Loucy (cell line): ENCODE measurements at regions not wholly inside any gene's neighbourhood (a gene's known extent, or its start where the extent isn't known, plus 50 kb on each side); places are given as distances from the start of the nearest gene placed in this dataset.

Source experiments
- H2AFZ ChIP-seq: fragments of 200-600 bp; sonication (generic); 2 replicates; pipeline ENCODE4 v1.6.0; 2016; ENCODE audit warnings: antibody characterized with exemption, mild to moderate bottlenecking, low read length, moderate library complexity
- H3F3A ChIP-seq: fragments of 200-600 bp; 2 replicates; pipeline ENCODE4 v1.6.0; 2016; ENCODE audit warnings: antibody characterized with exemption, low read depth, mild to moderate bottlenecking
- H3K27me3 ChIP-seq: fragments of 200-600 bp; sonication (generic); 2 replicates; pipeline ENCODE4 v1.6.1; 2014; ENCODE audit warnings: low read length, mild to moderate bottlenecking; ENCODE audit not compliant: insufficient read depth, poor library complexity, severe bottlenecking
- H3K36me3 ChIP-seq: fragments of 200-600 bp; sonication (generic); 2 replicates; pipeline ENCODE4 v1.6.1; 2016; ENCODE audit warnings: low read length; ENCODE audit not compliant: insufficient read depth
- H3K4me1 ChIP-seq: fragments of 200-600 bp; sonication (generic); 2 replicates; pipeline ENCODE4 v1.5.1; 2014; ENCODE audit warnings: low read length, mild to moderate bottlenecking; ENCODE audit not compliant: insufficient read depth, poor library complexity, severe bottlenecking
- H3K4me2 ChIP-seq: fragments of 200-600 bp; sonication (generic); 2 replicates; pipeline ENCODE4 v1.6.0; 2014; ENCODE audit warnings: antibody characterized with exemption, low read length, low read depth, mild to moderate bottlenecking; ENCODE audit not compliant: poor library complexity, severe bottlenecking
- H3K4me3 ChIP-seq: fragments of 200-600 bp; sonication (generic); 2 replicates; pipeline ENCODE4 v1.5.1; 2014; ENCODE audit warnings: low read length, mild to moderate bottlenecking, mixed read lengths; ENCODE audit not compliant: poor library complexity, severe bottlenecking
- H3K79me2 ChIP-seq: fragments of 200-600 bp; sonication (generic); 2 replicates; pipeline ENCODE4 v1.6.1; 2014; ENCODE audit warnings: low read length; ENCODE audit not compliant: insufficient read depth
- H3K9ac ChIP-seq: fragments of 200-600 bp; sonication (generic); 2 replicates; pipeline ENCODE4 v1.6.0; 2014; ENCODE audit warnings: mild to moderate bottlenecking, low read depth, low read length, moderate library complexity; ENCODE audit not compliant: poor library complexity, severe bottlenecking
- H3K9me2 ChIP-seq: fragments of 200-600 bp; sonication (generic); replicated peaks from 2 replicates; pipeline ENCODE4 v1.6.1; 2016; ENCODE audit warnings: low read depth, low read length, mixed read lengths
- H3K9me3 ChIP-seq: fragments of 200-600 bp; sonication (generic); 2 replicates; pipeline ENCODE4 v1.6.1; 2014; ENCODE audit warnings: mild to moderate bottlenecking, antibody characterized with exemption, low read length, low read depth; ENCODE audit not compliant: insufficient read depth
- H4K20me1 ChIP-seq: fragments of 200-600 bp; sonication (generic); 2 replicates; pipeline ENCODE4 v1.6.0; 2014; ENCODE audit warnings: antibody characterized with exemption, low read length, mild to moderate bottlenecking; ENCODE audit not compliant: insufficient read depth, poor library complexity, severe bottlenecking
- EZH2phosphoT487 ChIP-seq: fragments of 200-600 bp; IDR thresholded peaks from 2 replicates; pipeline ENCODE4 v1.6.1; 2018; ENCODE audit warnings: antibody characterized with exemption, mild to moderate bottlenecking, moderate library complexity, borderline replicate concordance
- TF ChIP-seq, protein P1 (sequence below): fragments of 200-600 bp; sonication (generic); conservative IDR thresholded peaks from 2 replicates; pipeline ENCODE4 v1.5.1; 2014; ENCODE audit warnings: mild to moderate bottlenecking, antibody characterized with exemption, low read length

DNA sequence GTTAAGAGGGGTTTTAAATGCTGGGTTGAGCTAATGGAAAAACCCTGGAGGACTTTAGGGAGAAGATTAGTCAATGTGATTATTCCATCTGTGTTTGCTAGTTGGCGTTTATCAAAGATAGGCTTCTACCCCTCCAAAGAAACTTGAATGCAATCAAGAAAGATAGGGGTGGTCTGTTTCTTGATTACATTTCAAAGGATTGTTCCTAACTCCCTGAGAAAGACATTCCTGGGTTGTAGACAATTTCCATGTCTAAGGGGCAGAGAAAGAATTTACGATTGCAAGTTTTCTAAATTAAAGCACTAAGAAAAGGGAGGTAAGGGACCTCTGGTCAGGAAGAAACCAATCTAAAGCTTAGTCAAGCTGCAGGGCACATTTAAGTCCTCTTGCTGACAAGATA is 2268.7 kb downstream of the LRRC4C start:
- no peaks in the 10 kb centered on the region for H3K9me3 ChIP-seq
- no peaks in the 10 kb centered on the region for H3K36me3 ChIP-seq
- no peaks in the 10 kb centered on the region for H3F3A ChIP-seq
- H4K20me1 ChIP-seq, result no peaks in the 10 kb centered on the region
- H3K9me2 ChIP-seq, result no peaks in the 10 kb centered on the region
- H3K4me1 ChIP-seq, result no peaks in the 10 kb centered on the region
- H3K4me3 ChIP-seq, result no peak overlapping the region
- H2AFZ ChIP-seq, result no peak overlapping the region
- TF ChIP-seq, protein P1, sequence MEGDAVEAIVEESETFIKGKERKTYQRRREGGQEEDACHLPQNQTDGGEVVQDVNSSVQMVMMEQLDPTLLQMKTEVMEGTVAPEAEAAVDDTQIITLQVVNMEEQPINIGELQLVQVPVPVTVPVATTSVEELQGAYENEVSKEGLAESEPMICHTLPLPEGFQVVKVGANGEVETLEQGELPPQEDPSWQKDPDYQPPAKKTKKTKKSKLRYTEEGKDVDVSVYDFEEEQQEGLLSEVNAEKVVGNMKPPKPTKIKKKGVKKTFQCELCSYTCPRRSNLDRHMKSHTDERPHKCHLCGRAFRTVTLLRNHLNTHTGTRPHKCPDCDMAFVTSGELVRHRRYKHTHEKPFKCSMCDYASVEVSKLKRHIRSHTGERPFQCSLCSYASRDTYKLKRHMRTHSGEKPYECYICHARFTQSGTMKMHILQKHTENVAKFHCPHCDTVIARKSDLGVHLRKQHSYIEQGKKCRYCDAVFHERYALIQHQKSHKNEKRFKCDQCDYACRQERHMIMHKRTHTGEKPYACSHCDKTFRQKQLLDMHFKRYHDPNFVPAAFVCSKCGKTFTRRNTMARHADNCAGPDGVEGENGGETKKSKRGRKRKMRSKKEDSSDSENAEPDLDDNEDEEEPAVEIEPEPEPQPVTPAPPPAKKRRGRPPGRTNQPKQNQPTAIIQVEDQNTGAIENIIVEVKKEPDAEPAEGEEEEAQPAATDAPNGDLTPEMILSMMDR, result no peak
- TF ChIP-seq EZH2phosphoT487, result no peak
- no peak overlapping the region for H3K4me2 ChIP-seq
- no peaks in the 10 kb centered on the region for H3K79me2 ChIP-seq
- no peaks in the 10 kb centered on the region for H3K27me3 ChIP-seq
- H3K9ac ChIP-seq, result no peak overlapping the region

DNA sequence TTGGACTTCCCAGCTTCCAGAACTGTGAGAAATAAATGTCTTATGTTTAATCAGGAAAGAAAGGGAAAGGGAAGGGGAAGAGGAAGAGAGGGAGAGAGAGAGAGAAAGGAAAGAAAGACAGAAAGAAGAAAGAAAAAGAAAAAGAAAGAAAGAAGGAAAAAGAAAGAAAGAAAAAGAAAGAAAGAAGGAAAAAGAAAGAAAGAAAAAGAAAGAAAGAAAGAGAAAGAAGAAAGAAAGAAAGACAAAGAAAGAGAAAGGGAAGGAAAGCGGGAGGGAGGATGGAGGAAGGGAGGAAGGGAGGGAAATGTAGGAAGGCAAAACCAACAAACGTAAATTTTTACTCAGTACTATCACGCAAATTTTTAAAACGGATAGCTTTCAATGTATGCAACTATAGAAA is 2281.8 kb downstream of the LRRC4C start:
- no peaks in the 10 kb centered on the region for H3K9me2 ChIP-seq
- H2AFZ ChIP-seq, result no peak overlapping the region
- no peak overlapping the region for H3K4me2 ChIP-seq
- no peaks in the 10 kb centered on the region for H3K9me3 ChIP-seq
- H3K4me1 ChIP-seq, result no peaks in the 10 kb centered on the region
- H3K4me3 ChIP-seq, result no peak overlapping the region
- no peaks in the 10 kb centered on the region for H4K20me1 ChIP-seq
- TF ChIP-seq EZH2phosphoT487, result no peak
- H3K9ac ChIP-seq, result no peak overlapping the region
- H3K36me3 ChIP-seq, result no peaks in the 10 kb centered on the region
- no peaks in the 10 kb centered on the region for H3F3A ChIP-seq
- H3K27me3 ChIP-seq, result no peaks in the 10 kb centered on the region
- H3K79me2 ChIP-seq, result no peaks in the 10 kb centered on the region

DNA sequence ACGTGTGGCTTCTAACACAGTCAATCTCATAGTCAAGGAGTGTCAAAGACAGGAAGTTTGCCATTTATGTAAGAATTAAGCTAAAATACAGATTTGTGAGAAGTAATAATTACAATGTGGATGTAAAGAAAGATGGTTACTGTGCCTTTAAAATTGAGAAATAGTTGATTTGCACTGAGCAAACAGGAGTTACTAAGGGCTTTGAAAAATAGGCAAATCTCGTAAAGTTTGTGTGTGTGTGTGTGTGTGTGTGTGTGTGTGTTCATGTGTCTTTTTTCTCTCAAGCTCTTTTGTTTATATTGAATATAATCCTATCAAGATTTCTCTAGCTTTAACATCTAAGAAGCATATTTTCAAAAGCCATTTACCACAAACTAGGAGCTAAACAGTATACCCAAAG is 2284.5 kb downstream of the LRRC4C start:
- H3K9ac ChIP-seq, result no peak overlapping the region
- no peak overlapping the region for H3K4me2 ChIP-seq
- no peak for TF ChIP-seq EZH2phosphoT487
- TF ChIP-seq, protein P1, result no peak
- no peaks in the 10 kb centered on the region for H3K9me2 ChIP-seq
- H2AFZ ChIP-seq, result no peak overlapping the region
- no peaks in the 10 kb centered on the region for H3F3A ChIP-seq
- no peaks in the 10 kb centered on the region for H3K79me2 ChIP-seq
- H3K27me3 ChIP-seq, result no peaks in the 10 kb centered on the region
- H3K9me3 ChIP-seq, result no peaks in the 10 kb centered on the region
- no peak overlapping the region for H3K4me3 ChIP-seq
- no peaks in the 10 kb centered on the region for H3K4me1 ChIP-seq
- no peaks in the 10 kb centered on the region for H3K36me3 ChIP-seq
- H4K20me1 ChIP-seq, result no peaks in the 10 kb centered on the region

DNA sequence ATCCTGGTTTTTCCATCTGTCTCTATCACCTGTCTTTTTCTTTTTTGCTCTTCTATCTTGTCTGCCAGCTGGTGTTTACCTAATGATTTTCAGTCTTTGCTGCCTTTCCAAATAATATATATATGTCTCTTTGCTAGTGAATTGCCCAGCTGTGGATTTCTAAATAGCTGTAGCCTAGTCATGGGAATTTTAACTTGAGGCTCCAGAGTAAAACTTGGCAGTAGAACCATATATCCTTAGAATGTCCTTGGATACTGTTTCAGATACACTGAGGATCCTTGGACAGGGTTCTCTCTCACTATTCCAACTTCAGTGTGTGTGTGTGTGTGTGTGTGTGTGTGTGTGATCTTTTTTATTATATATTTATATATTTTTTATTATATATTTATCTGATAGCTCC is 2285.3 kb downstream of the LRRC4C start:
- H3K4me3 ChIP-seq, result no peak overlapping the region
- no peaks in the 10 kb centered on the region for H3K9me2 ChIP-seq
- H3K36me3 ChIP-seq, result no peaks in the 10 kb centered on the region
- H3K27me3 ChIP-seq, result no peaks in the 10 kb centered on the region
- H3K9ac ChIP-seq, result no peak overlapping the region
- H4K20me1 ChIP-seq, result no peaks in the 10 kb centered on the region
- no peaks in the 10 kb centered on the region for H3F3A ChIP-seq
- no peak overlapping the region for H2AFZ ChIP-seq
- no peaks in the 10 kb centered on the region for H3K9me3 ChIP-seq
- H3K4me2 ChIP-seq, result no peak overlapping the region
- no peaks in the 10 kb centered on the region for H3K4me1 ChIP-seq
- TF ChIP-seq, protein P1, result no peak
- TF ChIP-seq EZH2phosphoT487, result no peak
- H3K79me2 ChIP-seq, result no peaks in the 10 kb centered on the region
